HepG2 (cell line): ENCODE measurements at regions not wholly inside any gene's neighbourhood (a gene's known extent, or its start where the extent isn't known, plus 50 kb on each side); places are given as distances from the start of the nearest gene placed in this dataset.

ENCODE experiments used
- ATAC-seq: fragments of 200-7000 bp; cut with Tn5 transposase; 3 replicates; pipeline ENCODE4 v1.9.1; 2020; ENCODE audit warnings: mild to moderate bottlenecking, moderate library complexity
- BruUV-seq: library from RNA; stranded (reverse); fragments of 400-500 nt; replicated peaks from 2 replicates; lab custom pipeline; 2021; lab: Mats Ljungman, UMichigan
- CTCF ChIA-PET: fragments of 300-600 bp; formaldehyde crosslinking; extraction: SDS; loops from one replicate; lab custom pipeline; 2021; ENCODE audit warnings: low total read pairs, inconsistent platforms, low intra/inter-chr PET ratio; lab: Yijun Ruan, JAX
- POLR2A ChIA-PET: fragments of 350-600 bp; sonication (Branson Sonifier 250); formaldehyde crosslinking; loops from one replicate; lab custom pipeline; 2020; ENCODE audit warnings: antibody characterized with exemption, inconsistent platforms; lab: Yijun Ruan, JAX
- DNase-seq: peaks from one replicate; pipeline ENCODE4 v3.0.0-alpha.2; 2015; ENCODE audit warnings: low spot score
- FAIRE-seq: peaks from 3 replicates; lab custom pipeline; 2011; peaks lifted over from hg19 to GRCh38; lab: Jason Lieb, UNC
- H2AFZ ChIP-seq: one replicate; pipeline ENCODE4 v1.6.1; 2011; ENCODE audit warnings: low read length, inconsistent platforms
- H3K27ac ChIP-seq: fragments of 300-600 bp; 3 replicates; pipeline ENCODE4 v1.8.0; 2011; ENCODE audit warnings: mixed run types, mild to moderate bottlenecking, mixed read lengths, low read length, inconsistent platforms; ENCODE audit not compliant: insufficient read depth; ENCODE audit errors: extremely low read length
- H3K27me3 ChIP-seq, 2 experiments: fragments of 200-600 bp in 1 of 2; 2 replicates in 1 of 2; 3 replicates in 1 of 2; pipeline versions ENCODE4 v1.6.0 to v1.8.0; 2011; ENCODE audit warnings: low read length in 2 of 2, mild to moderate bottlenecking in 2 of 2, moderate library complexity in 2 of 2, inconsistent platforms in 1 of 2; ENCODE audit not compliant: insufficient read depth in 2 of 2, control insufficient read depth in 1 of 2
- H3K36me3 ChIP-seq, 2 experiments: fragments of 200-600 bp in 1 of 2; replicated peaks in 1 of 2; 2 replicates in 1 of 2; 3 replicates in 1 of 2; pipeline versions ENCODE4 v1.5.1 to v1.8.0; 2011; ENCODE audit warnings: low read length in 2 of 2, inconsistent platforms in 1 of 2; ENCODE audit not compliant: insufficient read depth in 2 of 2, control insufficient read depth in 1 of 2
- H3K4me1 ChIP-seq: 2 replicates; pipeline ENCODE4 v1.5.1; 2012; ENCODE audit warnings: low read length, inconsistent platforms; ENCODE audit not compliant: insufficient read depth
- H3K4me2 ChIP-seq: 2 replicates; pipeline ENCODE4 v1.6.0; 2011; ENCODE audit warnings: low read depth, low read length, inconsistent platforms
- H3K4me3 ChIP-seq, 3 experiments: fragments of 200-600 bp in 1 of 3; sonication (generic), shearing (Covaris generic) in 1 of 3; replicated peaks in 1 of 3; 2 replicates each; pipeline ENCODE4 v1.5.1; 2011 to 2016; ENCODE audit warnings: low read length in 3 of 3, inconsistent platforms in 2 of 3, low read depth in 2 of 3, mild to moderate bottlenecking in 2 of 3, control low read depth in 1 of 3, mixed read lengths in 1 of 3; ENCODE audit not compliant: insufficient read depth in 1 of 3
- H3K79me2 ChIP-seq: one replicate; pipeline ENCODE4 v1.6.1; 2011; ENCODE audit warnings: low read length, inconsistent platforms; ENCODE audit not compliant: insufficient read depth
- H3K9ac ChIP-seq: 2 replicates; pipeline ENCODE4 v1.6.0; 2011; ENCODE audit warnings: mild to moderate bottlenecking, low read depth, low read length, inconsistent platforms; ENCODE audit not compliant: insufficient read depth
- H3K9me3 ChIP-seq: 2 replicates; pipeline ENCODE4 v1.5.1; 2012; ENCODE audit warnings: mild to moderate bottlenecking, low read length
- H4K20me1 ChIP-seq: 2 replicates; pipeline ENCODE4 v1.6.0; 2011; ENCODE audit warnings: inconsistent platforms, mild to moderate bottlenecking, low read length, moderate library complexity; ENCODE audit not compliant: insufficient read depth
- GLI4 ChIP-seq: sonication (generic); formaldehyde crosslinking; IDR thresholded peaks from 2 replicates; pipeline ENCODE4 v1.5.1; 2020; ENCODE audit warnings: missing genetic modification reagents, mild to moderate bottlenecking, moderate library complexity, borderline replicate concordance
- PHF21A ChIP-seq: sonication (generic); formaldehyde crosslinking; IDR thresholded peaks from 2 replicates; pipeline ENCODE4 v1.5.0; 2020; ENCODE audit warnings: mild to moderate bottlenecking, missing genetic modification reagents
- RBAK ChIP-seq: sonication (generic); formaldehyde crosslinking; IDR thresholded peaks from 2 replicates; pipeline ENCODE4 v1.5.1; 2020; ENCODE audit warnings: mild to moderate bottlenecking, missing genetic modification reagents
- RELA ChIP-seq: sonication (generic); formaldehyde crosslinking; IDR thresholded peaks from 2 replicates; pipeline ENCODE4 v1.4.0; 2020; ENCODE audit warnings: missing genetic modification reagents
- ZNF569 ChIP-seq: sonication (generic); formaldehyde crosslinking; IDR thresholded peaks from 2 replicates; pipeline ENCODE4 v1.5.0; 2020; ENCODE audit warnings: mild to moderate bottlenecking, missing genetic modification reagents, moderate library complexity, borderline replicate concordance
- ZSCAN25 ChIP-seq: sonication (generic); formaldehyde crosslinking; IDR thresholded peaks from 2 replicates; pipeline ENCODE4 v1.8.0; 2022; ENCODE audit warnings: mild to moderate bottlenecking, missing genetic modification reagents
- WGBS: methylation state at CpG from one replicate; pipeline ENCODE4 v1.1.6; 2017; ENCODE audit warnings: low lambda C conversion rate; 5-methylcytosine and 5-hydroxymethylcytosine counted together
- in situ Hi-C: cut with HindIII; loops from 2 replicates; pipeline ENCODE4 v1.10.0; 2017; ENCODE audit warnings: low pct_unique_long_range_greater_than_20kb; ENCODE audit not compliant: extremely low pct_ligation_motif_present
- intact Hi-C: fragments of 100-400 bp; cut with micrococcal nuclease; formaldehyde crosslinking; loops from one replicate; pipeline ENCODE4 v1.10.0; 2022; ENCODE audit not compliant: unreplicated experiment
- TF ChIP-seq, protein P1 (sequence below): sonication (generic); formaldehyde crosslinking; IDR thresholded peaks from 2 replicates; pipeline ENCODE4 v1.4.0; 2020; ENCODE audit warnings: mild to moderate bottlenecking, low read depth, missing genetic modification reagents
- TF ChIP-seq, protein P2 (sequence below): sonication (generic); formaldehyde crosslinking; IDR thresholded peaks from 2 replicates; pipeline ENCODE4 v1.8.0; 2022; ENCODE audit warnings: mild to moderate bottlenecking, missing genetic modification reagents

DNA sequence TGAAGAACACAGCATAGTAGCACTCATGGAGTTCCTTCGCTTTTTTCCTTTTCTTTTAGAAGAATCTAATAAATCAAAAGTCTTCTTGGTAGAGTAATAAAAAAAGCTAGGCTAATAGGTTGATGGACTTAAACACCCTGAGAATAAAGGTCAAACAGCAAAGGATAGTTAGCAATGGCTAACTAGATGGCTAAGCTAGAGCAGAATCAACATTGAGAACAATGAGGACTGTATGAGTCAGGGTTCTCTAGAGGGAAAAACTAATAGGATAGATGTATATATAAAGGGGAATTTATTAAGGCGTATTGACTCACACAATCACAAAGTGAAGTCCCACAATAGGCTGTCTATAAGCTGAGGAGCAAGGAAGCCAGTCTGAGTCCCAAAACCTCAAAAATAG lies 550.9 kb downstream of the GLUD2 start:
- CTCF ChIA-PET: no interaction called here
- in situ Hi-C loops: loop anchor here (25.0 kb wide), 1 partner anchor 286 kb away; no protein-coding TSS in a partner anchor
- Histone ChIP-seq H4K20me1 (no peaks in the 10 kb centered on the region), H3K9ac (no peak overlapping the region), H3K27me3 (no peaks in the 10 kb centered on the region)
- BruUV-seq: no TSS peak
- intact Hi-C loops: no loop called here
- DNase-seq: no peak
- no peak for TF ChIP-seq RBAK (CRISPR knock-in tag)
- TF ChIP-seq, protein P1, sequence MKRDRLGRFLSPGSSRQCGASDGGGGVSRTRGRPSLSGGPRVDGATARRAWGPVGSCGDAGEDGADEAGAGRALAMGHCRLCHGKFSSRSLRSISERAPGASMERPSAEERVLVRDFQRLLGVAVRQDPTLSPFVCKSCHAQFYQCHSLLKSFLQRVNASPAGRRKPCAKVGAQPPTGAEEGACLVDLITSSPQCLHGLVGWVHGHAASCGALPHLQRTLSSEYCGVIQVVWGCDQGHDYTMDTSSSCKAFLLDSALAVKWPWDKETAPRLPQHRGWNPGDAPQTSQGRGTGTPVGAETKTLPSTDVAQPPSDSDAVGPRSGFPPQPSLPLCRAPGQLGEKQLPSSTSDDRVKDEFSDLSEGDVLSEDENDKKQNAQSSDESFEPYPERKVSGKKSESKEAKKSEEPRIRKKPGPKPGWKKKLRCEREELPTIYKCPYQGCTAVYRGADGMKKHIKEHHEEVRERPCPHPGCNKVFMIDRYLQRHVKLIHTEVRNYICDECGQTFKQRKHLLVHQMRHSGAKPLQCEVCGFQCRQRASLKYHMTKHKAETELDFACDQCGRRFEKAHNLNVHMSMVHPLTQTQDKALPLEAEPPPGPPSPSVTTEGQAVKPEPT (CRISPR knock-in tag): no peak
- TF ChIP-seq RELA (CRISPR knock-in tag): no peak
- TF ChIP-seq GLI4 (CRISPR knock-in tag): no peak
- TF ChIP-seq ZNF569 (CRISPR knock-in tag): no peak
- no peak for TF ChIP-seq ZSCAN25 (CRISPR knock-in tag)
- no peak for TF ChIP-seq PHF21A (CRISPR knock-in tag)
- TF ChIP-seq, protein P2, sequence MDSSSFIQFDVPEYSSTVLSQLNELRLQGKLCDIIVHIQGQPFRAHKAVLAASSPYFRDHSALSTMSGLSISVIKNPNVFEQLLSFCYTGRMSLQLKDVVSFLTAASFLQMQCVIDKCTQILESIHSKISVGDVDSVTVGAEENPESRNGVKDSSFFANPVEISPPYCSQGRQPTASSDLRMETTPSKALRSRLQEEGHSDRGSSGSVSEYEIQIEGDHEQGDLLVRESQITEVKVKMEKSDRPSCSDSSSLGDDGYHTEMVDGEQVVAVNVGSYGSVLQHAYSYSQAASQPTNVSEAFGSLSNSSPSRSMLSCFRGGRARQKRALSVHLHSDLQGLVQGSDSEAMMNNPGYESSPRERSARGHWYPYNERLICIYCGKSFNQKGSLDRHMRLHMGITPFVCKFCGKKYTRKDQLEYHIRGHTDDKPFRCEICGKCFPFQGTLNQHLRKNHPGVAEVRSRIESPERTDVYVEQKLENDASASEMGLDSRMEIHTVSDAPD (CRISPR knock-in tag): no peak
- TF ChIP-seq, all 625 proteins: peak for 0
- Histone ChIP-seq H3K4me2 (no peak overlapping the region), H3K4me3 (no peak overlapping the region), H3K79me2 (no peaks in the 10 kb centered on the region), H3K27ac (no peak overlapping the region), H2AFZ (no peak overlapping the region), H3K36me3 (no peaks in the 10 kb centered on the region), H3K4me1 (no peaks in the 10 kb centered on the region), H3K9me3 (no peaks in the 10 kb centered on the region)
- FAIRE-seq: no peak
- POLR2A ChIA-PET: no interaction called here
- peak; percentile 31; the same call in 1 of the 3 replicates for ATAC-seq
- WGBS: 9% methylated on average over 2 of the region's 2 CpGs
